ENCODE measurements at regions not wholly inside any gene's neighbourhood (a gene's known extent, or its start where the extent isn't known, plus 50 kb on each side); places are given as distances from the start of the nearest gene placed in this dataset.

DNA sequence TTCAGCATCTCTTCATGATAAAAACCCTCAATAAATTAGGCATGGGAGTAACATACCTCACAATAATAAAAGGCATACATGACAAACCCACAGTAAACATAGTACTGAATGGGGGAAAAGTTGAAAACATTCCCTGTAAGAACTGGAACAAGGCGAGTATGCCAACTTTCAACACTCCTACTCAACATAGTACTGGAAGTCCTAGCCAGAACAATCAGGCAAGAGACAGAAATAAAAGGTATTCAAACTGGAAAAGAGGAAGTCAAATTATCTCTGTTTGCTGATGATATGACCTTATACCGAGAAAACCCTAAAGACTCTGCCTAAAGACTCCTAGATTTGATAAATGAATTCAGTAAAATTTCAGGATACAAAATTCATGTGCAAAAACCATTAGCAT is 167.6 kb downstream of the TMEM38B start:
- DNase-seq (ENCODE audit: low spot score) = no peak

DNA sequence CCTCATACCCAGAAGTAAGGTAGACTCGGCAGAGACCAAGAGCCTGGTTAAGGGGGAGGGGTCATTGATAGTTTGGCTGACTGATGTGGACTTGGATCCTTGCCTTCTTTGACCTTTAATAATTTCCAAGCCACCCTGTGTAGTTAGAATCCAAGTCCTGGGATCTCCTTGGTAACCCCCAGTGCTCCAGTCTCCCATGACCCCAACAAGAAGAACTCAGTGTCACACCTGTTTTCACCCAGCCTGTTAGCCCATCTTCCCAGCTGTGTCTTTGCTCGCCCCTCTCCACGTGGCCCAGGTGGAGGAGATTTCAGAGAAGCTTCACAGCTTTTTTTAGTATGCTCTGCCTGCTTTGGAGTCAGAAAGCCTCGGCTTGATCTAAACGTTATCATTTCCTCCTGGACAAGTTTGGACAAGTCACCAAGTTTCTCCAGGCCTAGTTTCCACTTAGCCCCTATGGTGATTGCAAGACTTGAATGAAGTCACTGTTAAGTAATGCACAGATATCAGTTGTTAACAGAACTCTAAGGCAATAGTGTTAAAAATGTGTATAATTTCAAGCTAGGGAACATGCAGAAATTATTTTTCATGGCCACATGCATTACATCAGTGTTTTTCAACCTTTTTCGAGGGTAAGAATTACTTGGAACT is 170.0 kb downstream of the TMEM38B start:
- DNase-seq (ENCODE audit: low spot score) = no peak

DNA sequence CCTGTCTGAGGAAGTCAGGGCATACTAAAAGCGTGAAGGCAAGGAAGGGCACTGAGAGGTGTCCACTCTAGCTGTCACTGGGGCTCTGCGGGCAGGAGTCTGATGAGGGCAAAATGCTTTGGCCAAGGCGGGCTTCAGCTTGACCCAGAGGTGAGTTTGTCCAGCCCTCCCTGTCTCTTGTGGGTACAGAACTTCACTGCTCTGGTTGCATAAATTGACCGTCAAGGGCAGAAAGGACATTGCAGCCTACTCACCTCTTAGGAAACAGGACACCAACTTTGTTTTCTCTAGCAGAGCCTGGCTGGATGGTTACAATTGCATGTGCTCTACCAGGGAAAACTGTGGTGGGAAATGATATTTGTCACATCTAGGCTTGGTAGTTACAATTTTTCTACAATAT is 170.9 kb downstream of the TMEM38B start:
- DNase-seq (ENCODE audit: low spot score) = no peak

DNA sequence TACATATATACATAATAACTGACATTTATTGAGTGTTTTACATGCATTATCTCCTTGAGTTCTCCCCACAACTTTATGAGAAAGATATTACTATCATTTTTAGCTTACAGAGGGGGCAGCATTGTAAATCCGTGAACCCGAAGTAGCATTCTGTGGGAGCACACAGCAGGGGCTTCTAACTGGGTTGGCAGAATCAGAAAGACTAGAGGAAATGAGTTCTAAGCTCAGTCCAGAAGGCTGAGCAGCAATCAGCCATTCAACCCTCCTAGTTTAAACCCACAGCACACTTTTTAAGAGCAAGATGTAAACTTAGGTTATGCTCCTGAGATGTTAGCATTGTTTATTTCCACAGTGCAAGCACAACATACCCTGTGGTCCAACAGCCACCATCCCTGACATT is 177.2 kb downstream of the TMEM38B start:
- no peak for DNase-seq (ENCODE audit: low spot score)

DNA sequence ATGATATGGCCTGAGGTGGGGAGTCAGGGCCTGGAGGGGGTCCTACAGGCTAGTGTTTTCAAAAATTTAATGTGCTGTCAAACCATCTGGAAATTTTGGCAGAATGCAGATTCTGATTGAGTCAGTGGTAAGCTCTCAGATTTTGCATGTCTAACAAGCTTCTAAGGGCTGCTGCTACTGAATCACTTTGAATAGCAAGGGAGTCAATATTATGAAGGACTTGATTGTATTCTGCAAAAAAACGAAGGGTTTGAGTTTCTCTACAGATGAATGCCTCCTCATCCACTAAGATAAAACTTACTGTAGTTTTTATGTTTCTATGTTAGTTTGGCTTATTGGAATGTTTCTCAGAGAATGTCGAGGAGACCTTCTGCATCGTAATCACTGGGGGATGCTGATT is 179.5 kb downstream of the TMEM38B start:
- no peak for DNase-seq (ENCODE audit: low spot score)

DNA sequence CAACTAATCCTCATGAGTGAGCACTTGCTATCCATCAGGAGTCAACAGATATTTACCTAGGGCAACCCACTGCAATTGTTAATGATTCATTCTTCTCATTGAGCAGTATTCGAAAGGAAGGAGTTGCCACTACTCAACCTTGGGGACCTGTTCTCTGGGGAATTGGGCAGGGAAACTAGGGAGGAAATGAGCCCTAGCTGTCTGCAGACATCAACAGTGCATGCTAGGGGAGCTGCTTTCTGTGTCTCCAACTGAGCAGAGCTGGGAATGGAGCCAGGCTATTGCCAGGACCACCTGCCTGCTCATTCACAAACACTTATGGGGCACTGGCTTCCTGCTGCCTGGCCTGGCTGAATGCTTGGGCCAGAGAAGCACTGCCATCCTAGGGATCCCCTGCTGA is 183.4 kb downstream of the TMEM38B start:
- DNase-seq (ENCODE audit: low spot score) = no peak

DNA sequence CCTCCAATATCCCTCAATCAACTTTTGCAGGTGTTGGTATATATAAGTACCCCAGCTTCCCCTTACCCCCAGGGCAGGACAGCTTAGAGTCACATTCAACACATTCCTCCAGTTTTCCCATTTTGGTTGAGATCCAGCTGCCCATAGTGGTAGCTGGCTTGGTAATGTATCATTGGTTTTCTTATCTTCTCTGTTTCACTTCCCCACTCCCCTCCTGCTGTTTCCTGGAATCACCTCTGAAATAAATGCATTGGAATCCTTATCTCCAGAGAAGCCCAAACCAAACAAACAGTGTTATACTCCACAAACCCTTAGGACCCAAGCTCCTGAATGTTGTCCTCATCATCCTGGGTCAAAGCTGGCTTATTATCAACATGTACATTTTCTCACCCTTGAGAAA is 184.8 kb downstream of the TMEM38B start:
- no peak for DNase-seq (ENCODE audit: low spot score)

DNA sequence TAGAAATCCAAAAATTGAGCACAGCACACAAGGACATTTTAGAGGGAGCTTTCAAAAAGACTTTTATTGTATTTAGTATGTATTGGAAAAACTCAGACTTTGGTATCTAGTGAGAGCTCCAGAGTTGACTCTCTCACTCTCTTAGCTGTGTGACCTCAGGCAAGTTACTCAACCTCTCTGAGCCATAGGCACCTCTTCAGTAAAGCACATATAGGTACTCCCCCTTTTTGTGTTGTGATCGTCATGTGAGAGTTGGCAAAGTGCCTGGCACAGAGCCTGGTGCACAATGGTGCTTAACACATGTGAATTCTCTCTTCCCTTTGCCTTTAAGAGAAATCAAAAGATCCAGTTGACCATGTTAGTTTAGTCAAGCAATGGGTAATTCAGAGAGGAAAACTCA is 186.2 kb downstream of the TMEM38B start:
- DNase-seq (ENCODE audit: low spot score) = no peak

DNA sequence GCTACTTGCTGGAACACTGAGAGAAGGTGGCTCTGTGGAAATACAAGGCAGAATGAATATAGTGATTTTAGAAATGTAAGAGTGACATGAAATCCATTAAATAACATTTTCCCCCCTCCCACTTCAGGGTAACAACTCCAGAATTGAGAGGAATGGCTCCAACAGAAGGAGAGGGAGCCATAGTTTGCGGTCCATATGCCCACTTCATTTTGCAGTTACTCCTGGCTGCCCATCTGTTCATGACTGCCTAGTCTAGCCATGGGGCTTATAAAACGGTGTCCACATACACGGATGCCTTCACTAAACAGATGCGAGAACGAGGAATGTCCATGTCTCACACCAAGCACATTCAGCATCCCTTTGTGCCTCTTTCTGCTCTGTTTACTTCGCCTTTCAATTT is 186.7 kb downstream of the TMEM38B start:
- no peak for DNase-seq (ENCODE audit: low spot score)

DNA sequence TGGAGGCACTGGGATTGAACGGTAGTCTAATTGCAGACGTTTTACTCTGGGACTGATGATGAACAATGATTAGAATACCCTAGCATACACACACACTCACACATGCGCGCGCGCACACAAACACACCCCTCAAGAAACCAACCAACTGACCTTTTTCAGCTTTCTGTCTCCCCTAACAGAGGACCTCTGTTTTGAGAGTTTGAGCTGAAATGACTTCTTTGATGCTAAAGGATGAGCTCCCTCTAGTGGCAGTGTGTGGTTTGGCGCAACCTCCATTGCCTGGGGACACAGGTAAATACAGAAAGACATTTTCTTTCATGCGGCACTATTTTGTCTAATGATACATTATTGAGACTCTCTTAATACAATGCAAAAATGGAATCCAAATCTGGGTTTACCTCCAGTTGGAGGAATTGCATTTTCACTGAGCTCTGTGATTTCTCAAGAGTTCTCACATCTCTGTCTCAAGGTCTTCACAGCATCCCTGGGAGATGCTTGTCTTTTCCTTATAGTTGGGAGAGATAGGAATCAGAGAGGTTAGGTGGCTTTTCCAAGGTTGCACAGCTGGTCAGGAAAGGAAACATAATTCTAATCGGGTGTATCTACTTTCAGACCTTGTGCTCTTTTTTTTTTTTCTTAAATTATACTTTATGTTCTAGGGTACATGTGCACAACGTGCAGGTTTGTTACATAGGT is 187.5 kb downstream of the TMEM38B start:
- peak; percentile 63 for DNase-seq (ENCODE audit: low spot score)

DNA sequence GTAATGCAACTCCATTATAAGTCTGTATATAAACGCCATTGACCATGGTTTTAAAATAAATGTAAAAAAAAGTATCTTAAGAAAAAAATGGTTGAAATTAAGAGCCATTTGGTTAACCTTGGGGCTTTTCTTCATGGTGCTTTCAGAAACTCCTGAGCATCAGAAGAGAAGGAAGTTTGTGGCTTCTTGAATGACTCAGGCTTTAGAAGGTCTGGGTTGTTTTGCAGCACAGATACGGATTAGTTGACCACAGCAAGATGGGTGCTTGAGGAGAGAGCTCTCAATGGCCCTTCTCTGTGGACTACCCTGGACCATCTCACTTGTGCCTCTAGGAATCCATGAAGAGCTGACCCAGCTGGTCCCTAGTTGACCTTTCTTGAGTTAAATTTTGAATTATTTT is 189.5 kb downstream of the TMEM38B start:
- DNase-seq (ENCODE audit: low spot score) = no peak

DNA sequence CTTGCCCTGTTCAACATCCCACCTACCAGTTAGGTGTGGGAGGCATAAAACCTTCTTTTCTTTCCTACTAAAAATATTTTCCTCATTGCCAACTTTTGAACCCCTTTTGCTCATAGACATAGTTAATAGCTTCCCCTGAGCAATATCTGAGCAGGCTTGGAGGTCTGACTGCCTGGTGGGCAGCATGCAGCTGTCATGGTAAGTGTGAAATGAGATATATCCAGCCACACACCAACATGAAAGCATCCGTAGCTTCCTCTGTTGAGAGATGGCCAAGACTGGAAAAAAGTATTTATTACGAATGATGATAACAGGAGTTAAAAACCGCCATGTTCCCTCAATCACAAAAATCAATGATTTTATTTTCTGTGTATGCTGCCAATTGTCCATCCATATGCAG is 190.1 kb downstream of the TMEM38B start:
- DNase-seq (ENCODE audit: low spot score) = no peak

DNA sequence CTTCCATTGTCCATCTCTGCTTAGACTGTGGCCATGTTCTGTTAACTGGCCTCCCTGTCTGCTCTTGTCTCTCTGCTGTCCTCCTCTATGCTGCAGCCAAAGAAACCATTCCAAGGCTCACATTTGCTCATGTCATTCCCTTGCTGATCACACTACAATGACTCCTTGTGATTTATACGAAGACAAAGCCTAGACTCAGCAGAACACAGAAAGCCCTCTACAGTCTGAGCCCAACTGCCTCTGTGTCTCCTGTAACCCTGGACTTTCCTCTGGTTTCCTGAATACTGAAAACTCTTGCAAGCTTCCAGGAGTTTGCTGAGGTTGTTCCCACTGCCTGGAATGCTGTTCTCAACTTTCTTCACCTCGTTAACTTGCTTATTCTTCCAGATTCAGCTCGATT is 191.8 kb downstream of the TMEM38B start:
- DNase-seq (ENCODE audit: low spot score) = no peak

DNA sequence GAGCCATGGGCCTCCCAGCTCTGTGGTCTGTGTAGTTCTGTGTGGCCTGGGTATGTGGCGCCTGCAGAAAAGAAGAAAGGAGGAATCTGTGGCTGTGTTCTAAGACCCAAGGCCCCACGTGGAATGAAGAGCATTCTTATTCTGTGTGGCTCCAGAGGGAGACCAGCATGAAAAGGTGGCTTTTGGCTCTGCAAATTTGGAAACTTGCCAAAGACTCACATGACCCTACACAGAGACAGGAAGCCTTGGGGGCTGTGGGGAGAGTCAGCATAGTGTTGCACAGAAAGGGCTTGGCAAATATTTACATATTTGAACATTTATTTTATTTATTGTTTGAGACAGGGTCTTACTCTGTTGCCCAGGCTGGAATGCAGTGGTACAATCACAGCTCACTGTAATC is 193.3 kb downstream of the TMEM38B start:
- DNase-seq (ENCODE audit: low spot score) = no peak

DNA sequence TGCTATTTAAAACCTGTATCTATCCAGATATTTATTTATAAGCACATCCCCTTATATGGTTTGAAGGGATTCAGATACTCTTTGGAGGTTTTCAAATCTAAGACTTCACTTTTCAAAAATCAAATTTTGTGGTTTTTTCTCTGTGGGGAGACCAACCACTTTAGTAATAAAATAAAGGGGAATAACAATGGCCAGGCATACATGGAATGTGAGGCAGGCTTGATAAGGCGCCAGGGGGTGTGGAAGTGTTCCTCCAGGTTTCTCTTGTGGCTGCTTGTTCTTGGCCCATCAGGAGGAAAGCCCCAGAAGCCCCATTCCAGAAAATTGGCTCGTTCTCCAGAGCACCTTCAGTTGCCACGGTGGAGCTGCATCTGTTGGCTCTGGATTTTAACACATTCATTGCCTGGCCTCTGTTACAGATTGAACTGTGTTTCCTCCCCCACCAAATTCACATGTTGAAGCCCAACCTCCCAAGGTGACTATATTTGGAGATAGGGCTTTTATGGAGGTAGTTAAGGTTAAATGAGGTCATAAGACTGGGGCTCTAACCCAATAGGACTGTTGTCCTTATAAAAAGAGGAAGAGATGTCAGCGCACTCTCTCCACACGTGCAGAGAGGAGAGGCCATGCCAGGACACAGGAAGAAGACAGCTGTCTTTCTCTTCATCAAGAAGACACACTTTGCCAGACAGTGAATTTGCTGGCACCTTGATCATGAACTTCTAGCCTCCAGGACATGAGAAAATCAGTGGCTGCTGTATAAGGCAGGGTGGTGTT is 195.9 kb downstream of the TMEM38B start:
- no peak for DNase-seq (ENCODE audit: low spot score)

DNA sequence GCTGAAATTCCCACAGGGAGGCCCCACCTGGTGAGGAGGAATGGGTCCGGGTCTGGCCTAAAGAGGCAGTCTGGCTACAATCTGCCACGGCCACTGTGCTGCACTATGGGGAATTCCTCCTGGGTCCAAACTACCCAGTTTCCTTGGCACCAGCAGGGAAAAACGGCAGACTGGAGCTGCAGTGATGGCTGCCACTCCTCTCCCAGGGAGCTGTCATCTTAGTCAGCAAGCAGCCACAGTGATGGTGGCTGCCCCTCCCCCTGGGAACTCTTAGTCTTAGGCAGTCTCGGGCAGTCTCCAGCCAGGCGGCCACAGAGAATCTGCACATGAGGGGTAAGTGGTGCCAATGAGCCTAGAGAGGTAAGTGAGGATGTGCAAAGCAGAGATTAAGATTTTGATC is 205.8 kb downstream of the TMEM38B start:
- DNase-seq (ENCODE audit: low spot score) = no peak

DNA sequence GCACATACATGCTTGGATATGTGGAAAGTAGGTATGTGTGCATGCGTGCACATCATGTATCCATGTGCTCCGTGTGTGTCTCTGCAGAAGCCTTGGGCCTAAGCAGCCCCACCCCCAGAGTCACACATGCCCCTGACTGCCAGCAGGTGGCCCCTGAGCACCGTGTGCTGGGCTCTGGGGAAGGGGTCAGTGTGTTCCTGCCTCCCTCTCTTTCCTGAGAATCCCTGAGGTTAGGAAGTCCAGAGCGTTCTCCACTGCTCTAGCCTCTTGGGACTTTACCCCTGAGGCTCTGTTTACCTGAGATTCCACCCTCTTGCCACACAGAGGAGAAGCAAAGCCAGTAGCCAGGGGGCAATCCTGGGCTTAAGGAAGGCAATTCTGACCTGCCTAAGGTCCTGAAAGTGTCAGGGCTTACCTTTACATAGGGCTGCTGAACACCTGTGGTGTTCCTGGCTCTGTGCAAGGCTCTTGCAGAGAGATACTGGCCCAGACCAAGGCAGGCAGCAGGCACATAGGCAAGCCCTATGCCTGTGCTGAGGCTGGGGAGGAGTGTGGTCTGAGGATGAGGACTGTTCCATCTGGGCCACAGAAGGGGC is 207.3 kb downstream of the TMEM38B start:
- DNase-seq (ENCODE audit: low spot score) = peak; percentile 33

DNA sequence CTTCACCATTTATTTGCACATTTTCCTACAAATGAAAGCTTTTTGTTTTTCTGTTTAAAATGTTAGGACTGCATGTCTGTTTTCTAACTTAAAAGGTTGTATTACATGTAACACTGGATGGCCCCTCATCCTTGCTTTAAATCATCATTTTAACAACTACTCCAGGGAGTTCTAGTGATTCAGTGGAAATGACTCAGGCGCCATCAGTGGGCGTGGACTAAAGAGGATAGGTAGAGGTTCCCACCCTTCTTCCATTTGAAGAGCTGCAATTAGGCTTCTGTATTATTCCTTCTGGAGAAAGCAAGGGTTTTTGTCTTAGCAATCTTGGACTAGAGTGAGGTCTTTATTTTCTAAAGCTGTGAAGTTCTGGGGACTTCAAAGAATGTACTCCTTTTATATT is 213.7 kb downstream of the TMEM38B start:
- no peak for DNase-seq (ENCODE audit: low spot score)

DNA sequence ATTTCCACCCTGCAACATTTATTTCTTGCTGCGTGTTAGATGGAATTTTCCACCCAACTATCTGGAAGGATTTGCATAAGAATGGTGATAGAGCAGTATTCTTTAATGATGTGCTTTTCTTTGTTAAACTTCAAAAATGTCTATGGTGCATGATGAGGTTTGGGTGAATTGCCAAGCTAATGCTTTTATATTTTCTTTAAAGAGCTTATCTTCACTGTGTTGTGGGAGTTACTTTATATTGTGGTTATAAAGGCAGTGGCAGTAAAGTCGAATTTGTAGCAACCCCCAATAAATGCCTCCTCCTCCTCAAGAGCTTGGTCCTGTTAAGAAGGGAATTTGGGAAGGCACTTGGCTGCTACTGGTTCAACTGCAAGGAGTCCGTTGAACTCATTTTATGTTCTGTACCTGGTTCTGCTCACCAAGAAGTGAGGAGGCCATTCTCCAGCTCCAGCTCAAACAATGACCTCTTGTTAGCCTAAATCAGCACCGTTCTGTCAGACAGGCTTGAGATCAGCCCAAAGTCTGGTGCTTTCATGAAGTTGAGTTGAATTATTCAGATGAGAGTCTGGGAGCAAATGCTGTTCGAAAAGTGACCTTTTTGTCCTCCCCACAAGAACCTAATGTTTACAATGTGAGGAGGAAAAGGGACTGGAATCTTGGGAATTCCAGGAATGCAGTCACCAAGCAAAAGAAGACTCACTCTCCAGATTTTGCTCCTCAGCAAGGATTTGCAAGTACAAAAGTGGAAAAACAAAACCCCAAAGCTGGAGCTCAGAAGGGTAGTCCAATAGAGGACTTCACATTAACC is 217.0 kb downstream of the TMEM38B start:
- DNase-seq (ENCODE audit: low spot score) = no peak

DNA sequence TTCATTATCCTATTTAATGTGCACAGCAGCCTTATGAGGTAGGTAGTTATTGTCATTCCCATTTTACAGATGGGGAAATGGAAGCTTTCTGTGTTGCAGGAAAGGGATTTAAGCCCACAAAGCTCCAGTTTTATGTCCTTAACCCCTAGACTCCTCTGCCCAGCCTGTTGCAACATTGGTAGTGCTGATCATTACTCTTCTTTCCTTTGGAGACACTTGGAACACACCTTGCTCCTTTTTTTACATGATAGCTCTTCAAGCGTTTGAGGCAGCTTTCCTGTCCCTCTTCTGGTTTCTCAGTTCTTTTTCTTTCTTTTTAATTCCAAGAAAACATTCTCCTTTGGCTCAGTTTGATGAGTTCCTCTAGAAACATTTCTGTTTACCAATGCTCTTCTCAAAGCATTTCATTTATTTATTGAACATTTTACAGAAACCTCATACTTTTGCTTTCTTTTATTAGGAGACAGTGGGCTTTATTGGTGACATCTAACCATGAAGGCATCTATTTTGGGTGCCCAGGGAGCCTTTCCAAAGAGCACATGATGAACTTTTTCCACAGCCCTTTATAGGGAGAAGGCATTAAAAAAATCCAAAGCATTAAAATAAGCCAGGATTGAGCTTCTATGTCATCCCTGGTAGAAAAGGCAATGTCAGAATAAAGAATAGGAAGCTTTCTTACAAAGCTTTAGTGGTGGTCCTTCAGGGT is 218.0 kb downstream of the TMEM38B start:
- DNase-seq (ENCODE audit: low spot score) = no peak

DNA sequence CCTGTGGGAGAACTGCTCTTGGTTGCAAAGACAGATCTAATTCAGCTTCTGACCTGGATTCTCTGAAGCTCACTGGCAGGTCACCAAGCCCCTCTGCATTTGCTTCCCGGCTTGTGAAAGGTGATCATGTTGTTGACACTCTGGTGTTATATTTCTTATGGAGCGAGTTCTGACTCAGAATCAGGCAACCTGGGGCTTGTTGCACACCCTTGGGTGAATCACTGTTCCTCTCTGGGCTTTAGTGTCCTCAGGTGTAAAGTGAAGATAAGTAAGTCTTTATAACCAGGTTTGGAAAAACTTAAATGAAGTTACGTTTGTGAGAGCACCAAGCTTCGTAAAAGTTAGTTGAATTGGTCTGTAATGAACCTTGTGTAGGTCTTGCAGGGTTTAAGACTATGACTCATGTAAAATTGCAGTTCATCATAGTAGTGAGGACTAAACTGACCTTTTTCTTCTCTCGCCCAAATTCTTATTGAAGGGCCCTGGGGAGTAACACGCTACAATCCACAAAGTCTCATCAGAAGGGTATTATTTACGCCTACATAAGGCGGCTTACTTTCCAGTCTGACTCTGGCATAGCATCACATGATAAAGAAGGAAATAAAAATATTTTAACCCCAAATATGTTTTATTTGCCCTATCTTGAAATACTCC is 218.6 kb downstream of the TMEM38B start:
- DNase-seq (ENCODE audit: low spot score) = no peak

Data from AG20443 (cell line).